GM18873 (cell line): ENCODE measurements at regions not wholly inside any gene's neighbourhood (a gene's known extent, or its start where the extent isn't known, plus 50 kb on each side); places are given as distances from the start of the nearest gene placed in this dataset.
"Not testable (repeated sequence)": the region's sequence is repeated elsewhere in the genome, so short reads cannot be mapped to it uniquely, and the experiment has no call there.

Source experiments
- ATAC-seq: cut with Tn5 transposase; IDR thresholded peaks from one replicate; pipeline ENCODE4 v1.9.1; 2021; ENCODE audit warnings: mild to moderate bottlenecking, moderate library complexity, moderate number of reproducible peaks; ENCODE audit not compliant: unreplicated experiment, low FRiP score

GRCh38 chr1:163562355-163562754 is 240.6 kb downstream of the NUF2 start:
- ATAC-seq: no peak

GRCh38 chr1:163565166-163565565 is 243.4 kb downstream of the NUF2 start:
- no peak for ATAC-seq

GRCh38 chr1:163570071-163570470 is 248.3 kb downstream of the NUF2 start:
- ATAC-seq: no peak

GRCh38 chr1:163571950-163572349 is 250.2 kb downstream of the NUF2 start:
- ATAC-seq: no peak

GRCh38 chr1:163574119-163574518 is 252.4 kb downstream of the NUF2 start:
- ATAC-seq: no peak

GRCh38 chr1:163580926-163581325 is 259.2 kb downstream of the NUF2 start:
- no peak for ATAC-seq

- no peak for ATAC-seq
Observed at GRCh38 chr1:163583661-163584181, 262.0 kb downstream of the NUF2 start.

GRCh38 chr1:163585796-163586195 is 264.0 kb downstream of the NUF2 start:
- ATAC-seq: no peak

- no peak for ATAC-seq
Observed at GRCh38 chr1:163588796-163589195, 267.0 kb downstream of the NUF2 start.

- ATAC-seq: no peak
Observed at GRCh38 chr1:163589735-163590134, 268.0 kb downstream of the NUF2 start.

GRCh38 chr1:163591131-163591530 is 269.4 kb downstream of the NUF2 start:
- not testable (repeated sequence) for ATAC-seq

- not testable (repeated sequence) for ATAC-seq
Observed at GRCh38 chr1:163592623-163593022, 270.9 kb downstream of the NUF2 start.

GRCh38 chr1:163596106-163596505 is 274.4 kb downstream of the NUF2 start:
- ATAC-seq: not testable (repeated sequence)

GRCh38 chr1:163596541-163597258 is 274.9 kb downstream of the NUF2 start:
- ATAC-seq: no peak

GRCh38 chr1:163604321-163604720 is 282.6 kb downstream of the NUF2 start:
- ATAC-seq: no peak

- ATAC-seq: no peak
Observed at GRCh38 chr1:163604896-163605295, 283.1 kb downstream of the NUF2 start.

- ATAC-seq: no peak
Observed at GRCh38 chr1:163608979-163609378, 287.2 kb downstream of the NUF2 start.

GRCh38 chr1:163609858-163610257 is 288.1 kb downstream of the NUF2 start:
- ATAC-seq: no peak

- no peak for ATAC-seq
Observed at GRCh38 chr1:163610486-163610885, 288.7 kb downstream of the NUF2 start.

GRCh38 chr1:163614361-163614760 is 292.6 kb downstream of the NUF2 start:
- ATAC-seq: no peak

- no peak for ATAC-seq
Observed at GRCh38 chr1:163628034-163628773, 306.4 kb downstream of the NUF2 start.

- no peak for ATAC-seq
Observed at GRCh38 chr1:163632269-163632668, 310.5 kb downstream of the NUF2 start.
